AML-193 (cell line): ENCODE measurements at regions not wholly inside any gene's neighbourhood (a gene's known extent, or its start where the extent isn't known, plus 50 kb on each side); places are given as distances from the start of the nearest gene placed in this dataset.
A peak's percentile ranks its signal among the peaks of the same experiment; 100 is the strongest.

Source experiments
- DNase-seq, 2 experiments: peaks; one replicate each; lab custom pipeline; 2025; lab: John Stamatoyannopoulos, UW

GRCh38 chr3:162122405-162122804 lies 625.8 kb downstream of the OTOL1 start:
- DNase-seq = no peak

DNA sequence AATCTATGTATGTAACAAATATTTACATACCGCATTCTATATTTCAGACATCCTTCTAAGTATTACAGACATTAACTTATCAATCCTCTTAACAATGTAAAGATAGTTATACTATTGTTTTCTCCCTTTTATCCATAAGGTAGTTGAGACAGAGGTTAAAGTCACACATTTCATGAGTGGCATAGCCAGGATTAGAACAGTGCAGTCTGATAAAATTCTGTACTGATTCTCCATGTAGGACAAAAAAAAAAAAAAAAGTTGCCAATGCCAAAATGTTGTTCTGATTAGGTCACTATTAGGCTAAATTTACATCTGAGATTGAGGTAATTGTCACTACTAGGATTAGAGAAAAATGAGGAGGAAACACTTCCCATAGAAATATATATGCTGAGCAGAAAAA lies 629.2 kb downstream of the OTOL1 start:
- DNase-seq = no peak

DNA sequence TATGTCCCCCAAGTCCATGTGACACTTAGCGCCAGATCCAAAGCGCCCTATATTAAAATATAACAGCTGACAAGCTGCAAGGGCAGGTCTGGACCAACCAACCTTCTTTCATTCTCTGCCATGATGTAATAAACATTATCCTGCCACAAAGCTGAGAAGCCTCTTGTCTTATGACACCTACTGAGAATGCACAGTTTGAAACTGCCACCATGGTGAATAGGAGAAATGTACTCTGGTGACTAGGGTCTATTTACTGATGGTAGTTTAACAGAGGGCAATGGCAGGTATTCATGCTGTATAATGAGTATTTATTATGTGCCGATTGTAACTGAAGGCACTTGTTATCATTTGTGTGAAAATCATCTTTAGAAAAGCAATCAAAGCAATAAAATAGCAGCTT lies 634.0 kb downstream of the OTOL1 start:
- no peak for DNase-seq

- no peak for DNase-seq
These were observed 636.4 kb downstream of the OTOL1 start for GRCh38 chr3:162132981-162133380.

DNA sequence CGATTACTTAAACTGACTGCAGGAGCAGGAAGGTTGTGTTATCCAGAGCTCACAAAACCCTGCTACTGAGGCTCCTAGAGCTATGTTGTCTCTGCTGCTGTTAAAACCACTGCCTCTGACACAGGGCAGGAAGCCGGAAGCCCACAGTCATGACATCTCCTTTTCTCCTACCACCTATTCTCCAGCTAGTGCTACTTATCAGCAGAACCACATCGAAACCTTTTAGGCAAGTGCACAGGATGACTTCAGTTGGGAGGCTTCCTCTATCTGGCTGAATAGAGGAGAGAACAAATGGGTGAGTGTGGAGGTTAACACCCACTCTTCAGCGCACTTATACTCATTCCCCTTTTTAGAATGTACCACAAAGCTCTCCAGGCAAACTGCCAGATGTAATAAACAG lies 638.0 kb downstream of the OTOL1 start:
- DNase-seq = peak; percentile 39 to 42

GRCh38 chr3:162136136-162136535 lies 639.5 kb downstream of the OTOL1 start:
- DNase-seq = no peak

- no peak for DNase-seq
These were observed 641.9 kb downstream of the OTOL1 start for GRCh38 chr3:162138509-162138908.

GRCh38 chr3:162139841-162140240 lies 643.2 kb downstream of the OTOL1 start:
- no peak for DNase-seq

DNA sequence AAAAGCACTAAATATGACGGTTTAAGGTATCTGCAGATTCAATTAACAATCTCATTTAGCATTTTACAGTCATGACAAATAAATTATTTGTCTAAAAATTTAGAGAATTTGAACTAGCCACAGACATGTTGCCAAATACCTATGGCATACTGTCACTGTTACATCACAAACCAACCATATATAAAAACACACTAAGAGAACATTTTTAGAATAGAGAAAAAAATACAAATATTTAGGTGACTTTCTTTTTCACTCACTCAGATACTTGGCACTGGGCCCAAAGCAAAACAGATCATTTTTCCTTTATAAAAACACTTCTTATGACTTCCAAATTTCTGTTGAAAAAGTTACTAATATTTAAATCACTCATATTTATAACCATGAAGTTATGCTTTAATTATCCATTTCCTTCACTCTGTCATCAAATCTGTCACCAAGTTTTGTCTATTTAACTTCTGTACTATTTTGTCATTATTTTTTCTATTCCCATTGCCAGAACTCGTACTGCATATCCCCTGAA lies 644.7 kb downstream of the OTOL1 start:
- no peak for DNase-seq

DNA sequence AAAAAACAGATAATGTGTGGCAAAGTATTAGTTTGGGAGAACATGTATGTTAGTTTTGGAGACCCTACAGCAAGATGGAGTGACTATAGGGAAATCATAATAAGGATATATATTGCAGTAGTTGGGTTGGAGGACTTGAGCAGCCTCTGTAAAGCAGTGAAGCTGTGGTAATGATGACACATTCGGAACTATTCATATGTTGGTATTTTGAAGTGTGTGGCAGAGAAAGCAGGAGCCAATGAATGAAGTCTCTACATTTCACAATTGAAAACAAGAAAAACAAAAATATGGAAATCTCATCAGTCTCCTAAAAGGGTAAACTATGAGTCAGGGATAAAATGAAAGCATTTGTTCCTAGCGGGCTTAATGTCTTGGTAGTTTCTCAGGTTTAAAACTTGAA lies 645.9 kb downstream of the OTOL1 start:
- no peak for DNase-seq

GRCh38 chr3:162143180-162143579 lies 646.6 kb downstream of the OTOL1 start:
- no peak for DNase-seq

DNA sequence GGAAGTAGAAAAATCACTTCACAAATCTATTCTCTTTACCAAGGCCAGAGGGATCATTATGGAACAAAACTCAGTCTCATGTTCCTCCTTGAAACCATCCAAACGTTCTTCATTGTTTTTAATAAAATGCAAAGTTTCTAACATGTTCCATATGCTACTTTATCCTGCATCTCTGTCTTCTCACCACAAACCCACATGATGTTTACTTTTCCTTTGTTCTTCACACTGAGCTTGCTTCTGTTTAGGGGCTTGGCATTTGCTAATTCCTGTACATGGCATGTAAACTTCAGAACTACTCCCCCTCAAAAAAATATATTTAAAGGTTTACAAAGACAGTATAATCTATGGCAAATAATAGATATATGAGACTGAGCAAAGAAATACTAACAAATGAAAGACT lies 651.4 kb downstream of the OTOL1 start:
- DNase-seq = no peak

DNA sequence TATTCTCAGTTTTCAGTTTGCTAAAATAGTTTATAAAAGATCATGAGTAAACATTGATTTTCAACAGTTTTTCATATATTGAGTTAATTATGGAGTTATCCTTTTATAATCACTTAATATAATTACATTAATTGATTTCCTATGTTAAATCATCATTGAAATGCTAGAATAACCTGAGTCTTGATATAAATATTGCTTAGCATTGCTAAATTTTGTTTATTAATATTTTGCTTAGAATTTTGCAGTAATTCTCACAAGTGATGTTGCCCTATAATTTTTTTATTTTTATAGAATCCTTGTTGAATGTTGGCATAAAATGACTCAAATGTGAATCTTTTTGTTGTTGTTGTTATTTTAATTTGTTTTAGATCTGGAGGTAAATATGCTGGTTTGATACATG lies 654.2 kb downstream of the OTOL1 start:
- DNase-seq = no peak

DNA sequence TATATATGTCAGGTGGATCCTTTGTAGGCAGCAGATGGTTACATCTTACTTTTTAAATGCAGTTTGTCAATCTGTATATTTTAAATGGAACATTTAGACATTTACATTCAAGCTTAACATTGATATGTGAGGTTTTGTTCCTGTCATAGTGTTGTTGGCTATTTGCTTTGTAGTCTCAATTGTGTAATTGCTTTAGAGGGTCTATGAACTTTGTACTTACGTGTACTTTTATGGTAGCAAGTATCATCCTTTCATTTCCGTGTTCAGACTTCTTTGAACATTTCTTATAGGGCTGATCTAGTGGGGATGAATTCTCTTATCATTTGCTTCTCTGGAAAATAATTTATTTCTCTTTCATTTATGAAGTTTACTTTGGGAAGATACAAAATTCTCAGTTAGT lies 656.0 kb downstream of the OTOL1 start:
- DNase-seq = no peak

- DNase-seq = no peak
These were observed 665.0 kb downstream of the OTOL1 start for GRCh38 chr3:162161595-162161994.

DNA sequence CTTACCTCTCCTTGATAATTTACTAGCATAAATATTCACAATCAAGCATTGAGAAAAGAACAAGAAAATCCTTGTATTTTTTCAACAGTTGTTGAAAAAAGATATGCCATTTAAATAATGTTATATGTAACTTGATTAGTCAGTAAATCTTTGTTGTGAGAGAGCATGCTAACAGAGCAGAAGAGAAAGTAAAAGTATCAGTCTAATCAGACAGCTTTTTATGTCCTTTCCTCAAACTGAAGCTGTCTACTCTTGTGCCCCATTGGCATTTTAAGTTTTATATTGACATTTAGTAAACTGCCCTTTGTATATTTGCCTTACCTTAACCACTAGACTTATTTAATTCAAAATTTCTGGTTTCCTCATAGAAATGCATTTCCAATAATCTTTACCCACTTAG lies 668.7 kb downstream of the OTOL1 start:
- no peak for DNase-seq

DNA sequence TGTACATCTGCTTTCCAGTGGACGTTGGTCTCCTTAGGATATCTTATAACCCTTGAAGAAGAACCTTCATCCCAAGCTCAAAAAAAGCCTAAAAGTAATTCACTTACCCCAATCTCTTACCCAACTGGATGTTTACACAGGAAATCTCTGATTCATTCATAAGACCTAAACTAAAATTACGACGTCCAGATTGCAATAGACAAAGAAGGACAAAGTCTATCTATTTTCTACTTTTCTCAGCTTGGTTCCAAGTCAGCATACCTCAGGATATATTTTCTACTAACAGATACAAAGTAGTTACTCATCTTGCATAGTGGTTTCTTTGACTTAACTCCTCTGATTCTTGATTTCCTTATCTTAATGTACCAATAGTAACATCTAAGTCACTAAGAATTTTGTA lies 669.9 kb downstream of the OTOL1 start:
- DNase-seq = no peak

DNA sequence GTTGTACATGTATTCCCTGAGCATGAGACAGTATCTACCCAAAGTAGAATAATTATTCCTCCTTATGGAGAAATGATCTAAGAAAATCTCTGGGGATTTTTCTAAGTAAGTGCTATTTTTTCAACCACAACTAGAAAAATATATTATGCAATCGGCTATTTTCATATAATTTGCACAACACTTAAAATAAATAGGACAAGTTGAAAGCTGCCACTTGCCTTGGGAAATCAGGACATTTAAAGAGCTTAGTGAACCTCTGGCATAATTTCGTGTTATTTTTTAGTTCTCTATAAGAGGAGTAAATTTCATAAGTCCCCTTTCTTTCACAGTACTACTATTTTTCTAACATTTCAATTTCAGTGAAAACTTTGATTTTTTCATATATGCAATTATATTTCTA lies 672.1 kb downstream of the OTOL1 start:
- no peak for DNase-seq

DNA sequence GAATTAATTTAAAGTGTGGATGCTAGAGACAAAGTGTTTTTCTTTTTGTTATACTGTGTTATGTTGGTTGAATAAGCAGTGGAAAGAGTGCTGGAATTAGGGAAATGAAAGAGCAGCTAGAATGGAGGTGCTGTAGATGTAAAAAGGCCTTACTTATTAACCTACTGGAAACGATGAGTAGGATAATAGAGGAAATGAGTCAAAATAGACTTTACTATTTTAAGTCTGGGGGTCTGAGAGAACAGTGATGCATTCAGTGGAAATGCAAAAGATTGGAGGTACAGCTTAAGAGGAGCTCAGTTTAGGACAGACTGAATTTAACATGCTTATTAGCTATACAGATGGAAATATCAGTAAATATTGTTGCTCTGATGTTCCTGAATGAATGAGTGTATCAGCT lies 674.0 kb downstream of the OTOL1 start:
- DNase-seq = no peak

DNA sequence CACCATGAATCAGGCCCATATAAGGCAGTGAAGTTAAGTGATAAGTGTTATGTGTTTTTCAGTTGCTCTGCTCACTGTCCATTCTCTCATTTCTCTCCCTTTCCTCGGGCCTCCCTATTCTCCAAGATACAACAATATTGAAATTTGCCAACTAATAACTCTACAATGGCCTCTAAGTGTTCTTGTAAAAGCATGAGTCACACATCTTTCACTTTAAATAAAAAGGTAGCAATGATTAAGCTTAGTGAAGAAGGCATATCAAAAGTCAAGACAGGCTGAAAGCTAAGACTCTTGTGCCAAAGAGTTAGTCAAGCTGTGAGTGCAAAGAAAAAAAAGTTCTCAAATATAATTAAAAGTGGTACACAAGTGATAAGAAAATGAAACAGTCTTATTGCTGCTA lies 675.4 kb downstream of the OTOL1 start:
- no peak for DNase-seq

GRCh38 chr3:162175145-162175544 lies 678.5 kb downstream of the OTOL1 start:
- DNase-seq = no peak

- DNase-seq = no peak
These were observed 679.3 kb downstream of the OTOL1 start for GRCh38 chr3:162175878-162176277.

- DNase-seq = no peak
These were observed 686.8 kb downstream of the OTOL1 start for GRCh38 chr3:162183440-162183839.

DNA sequence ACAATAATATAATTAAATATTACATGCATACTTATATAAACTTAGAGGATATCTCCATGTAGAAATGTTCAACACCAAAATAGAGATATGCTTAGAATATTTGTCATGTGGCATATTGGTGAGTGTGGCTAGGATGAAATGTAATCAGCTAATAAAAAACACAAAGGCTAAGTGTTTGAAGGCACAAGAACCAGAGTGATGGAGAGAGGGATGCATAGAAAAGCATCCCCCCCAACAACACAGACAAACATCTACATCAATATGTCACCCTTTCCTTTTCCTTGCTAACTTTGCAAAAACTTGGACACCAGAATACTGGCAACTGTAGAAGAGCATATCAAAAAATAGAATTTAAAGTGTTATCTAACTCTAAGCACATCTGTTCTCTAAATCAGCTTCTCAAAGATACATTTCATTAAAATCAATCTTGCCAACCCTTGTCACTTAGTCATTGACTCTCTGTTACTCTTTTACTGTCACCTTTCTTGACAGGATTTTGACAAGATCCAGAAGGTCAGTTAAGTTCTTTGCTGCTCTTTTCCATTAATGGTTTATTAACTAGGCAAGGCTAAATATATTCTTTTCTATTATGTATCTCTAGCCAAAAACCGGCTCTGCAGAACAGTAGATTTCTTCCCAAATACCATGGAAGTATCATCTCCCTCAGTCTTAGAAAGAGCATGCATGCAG lies 695.9 kb downstream of the OTOL1 start:
- DNase-seq = no peak
